ENCODE measurements at regions not wholly inside any gene's neighbourhood (a gene's known extent, or its start where the extent isn't known, plus 50 kb on each side); places are given as distances from the start of the nearest gene placed in this dataset.

DNA sequence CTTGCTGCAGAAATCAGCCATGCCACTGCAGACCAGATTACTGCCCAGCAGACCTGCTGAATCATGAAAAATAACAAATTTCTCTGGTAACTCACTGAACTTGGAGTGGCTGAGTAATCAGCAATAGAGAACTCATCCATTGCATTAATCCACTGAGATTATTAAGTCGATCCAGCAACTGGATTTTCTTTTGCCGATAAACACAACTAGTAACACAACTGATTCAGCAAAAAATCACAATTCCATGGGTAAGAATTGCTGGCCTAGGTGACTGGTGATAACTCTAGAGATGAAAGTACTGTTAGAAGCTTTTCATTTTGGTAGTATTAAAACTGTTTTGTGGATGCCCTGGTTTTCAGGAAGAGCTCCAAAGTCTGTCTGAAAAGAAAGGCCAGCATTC, 214.5 kb downstream of the ETV1 start:
- no peak for FAIRE-seq
- no peaks in the 10 kb centered on the region for H3K79me2 ChIP-seq (ENCODE audit: control insufficient read depth, insufficient read depth, low read length)

More for the DNA sequence above, 214.5 kb downstream of the ETV1 start:
- no TSS peak for BruUV-seq (replicated peaks)
- H3K9me1 ChIP-seq (replicated peaks; ENCODE audit: control insufficient read depth, extremely low read depth, insufficient read depth, low read length): no peaks in the 10 kb centered on the region
- DNase-seq (ENCODE audit: low read depth, low spot score): no peak
- ChIA-PET POLR2A (no interaction called here), CTCF (no interaction called here)
- H4K20me1 ChIP-seq (replicated peaks; ENCODE audit: control insufficient read depth, extremely low read depth, insufficient read depth, low read length): no peaks in the 10 kb centered on the region
- H3K4me1 ChIP-seq (ENCODE audit: control insufficient read depth, extremely low read depth, insufficient read depth, low read length): no peaks in the 10 kb centered on the region
- no peak overlapping the region for H3K4me3 ChIP-seq (replicated peaks in 1 of 3; ENCODE audit: insufficient read depth in 1 of 3, low read depth in 1 of 3, low read length in 3 of 3)
- no peaks in the 10 kb centered on the region for H3K9me3 ChIP-seq (replicated peaks; ENCODE audit: control insufficient read depth, insufficient read depth, low read length)
- no peak overlapping the region for H3K27ac ChIP-seq (ENCODE audit: insufficient read depth, low read depth, low read length)
- dilution Hi-C loops (cut with MboI; ENCODE audit: extremely low pct_ligation_motif_present, low sequenced_read_pairs) (no loop called here), intact Hi-C loops (cut with micrococcal nuclease) (no loop called here)
- H3K4me2 ChIP-seq (ENCODE audit: insufficient read depth, low read length): no peak overlapping the region
- H2AFZ ChIP-seq (ENCODE audit: low read depth, low read length): no peak overlapping the region
- no peak for TF ChIP-seq EZH2 (IDR thresholded peaks at IDR 0.05; ENCODE audit: borderline replicate concordance, low read depth, low read length, severe bottlenecking)
- TF ChIP-seq POLR2AphosphoS5 (IDR thresholded peaks at IDR 0.05; ENCODE audit: insufficient read depth, low read depth, low read length): no peak
- no peak for TF ChIP-seq FOS (IDR thresholded peaks at IDR 0.05; ENCODE audit: borderline replicate concordance, insufficient read depth, low read length)
- TF ChIP-seq, protein P1, sequence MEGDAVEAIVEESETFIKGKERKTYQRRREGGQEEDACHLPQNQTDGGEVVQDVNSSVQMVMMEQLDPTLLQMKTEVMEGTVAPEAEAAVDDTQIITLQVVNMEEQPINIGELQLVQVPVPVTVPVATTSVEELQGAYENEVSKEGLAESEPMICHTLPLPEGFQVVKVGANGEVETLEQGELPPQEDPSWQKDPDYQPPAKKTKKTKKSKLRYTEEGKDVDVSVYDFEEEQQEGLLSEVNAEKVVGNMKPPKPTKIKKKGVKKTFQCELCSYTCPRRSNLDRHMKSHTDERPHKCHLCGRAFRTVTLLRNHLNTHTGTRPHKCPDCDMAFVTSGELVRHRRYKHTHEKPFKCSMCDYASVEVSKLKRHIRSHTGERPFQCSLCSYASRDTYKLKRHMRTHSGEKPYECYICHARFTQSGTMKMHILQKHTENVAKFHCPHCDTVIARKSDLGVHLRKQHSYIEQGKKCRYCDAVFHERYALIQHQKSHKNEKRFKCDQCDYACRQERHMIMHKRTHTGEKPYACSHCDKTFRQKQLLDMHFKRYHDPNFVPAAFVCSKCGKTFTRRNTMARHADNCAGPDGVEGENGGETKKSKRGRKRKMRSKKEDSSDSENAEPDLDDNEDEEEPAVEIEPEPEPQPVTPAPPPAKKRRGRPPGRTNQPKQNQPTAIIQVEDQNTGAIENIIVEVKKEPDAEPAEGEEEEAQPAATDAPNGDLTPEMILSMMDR (IDR thresholded peaks at IDR 0.05; ENCODE audit: extremely low read depth in 1 of 2, insufficient read depth in 1 of 2, low read depth in 1 of 2, low read length in 2 of 2): no peak
- no peak for TF ChIP-seq GATA2 (IDR thresholded peaks at IDR 0.05; ENCODE audit: insufficient read depth, insufficient read length, low read depth, low read length)
- TF ChIP-seq MYC (IDR thresholded peaks at IDR 0.05; ENCODE audit: low read depth, low read length): no peak
- TF ChIP-seq, protein P2, sequence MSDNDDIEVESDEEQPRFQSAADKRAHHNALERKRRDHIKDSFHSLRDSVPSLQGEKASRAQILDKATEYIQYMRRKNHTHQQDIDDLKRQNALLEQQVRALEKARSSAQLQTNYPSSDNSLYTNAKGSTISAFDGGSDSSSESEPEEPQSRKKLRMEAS (IDR thresholded peaks at IDR 0.05; ENCODE audit: insufficient read depth, insufficient read length): no peak
- no peak for TF ChIP-seq JUN (IDR thresholded peaks at IDR 0.05; ENCODE audit: borderline replicate concordance, insufficient read depth, insufficient read length, low read depth)
- TF ChIP-seq POLR2A (IDR thresholded peaks at IDR 0.05; ENCODE audit: low read depth, low read length): no peak
- no peaks in the 10 kb centered on the region for H3K36me3 ChIP-seq (ENCODE audit: control insufficient read depth in 2 of 2, extremely low read depth in 1 of 2, insufficient read depth in 2 of 2, low read length in 2 of 2)
- H3K27me3 ChIP-seq (ENCODE audit: control insufficient read depth in 2 of 2, insufficient read depth in 2 of 2, low read length in 2 of 2): no peaks in the 10 kb centered on the region
- H3K9ac ChIP-seq (replicated peaks; ENCODE audit: extremely low read depth, insufficient read depth, low read length): no peak overlapping the region

Data from endothelial cell of umbilical vein (primary cell).